HFFc6 (cell line): ENCODE measurements at regions not wholly inside any gene's neighbourhood (a gene's known extent, or its start where the extent isn't known, plus 50 kb on each side); places are given as distances from the start of the nearest gene placed in this dataset.

Source experiments
- DNase-seq: peaks from one replicate; pipeline ENCODE4 v3.0.0-alpha.2; 2018
- H3K27ac Mint-ChIP-seq: 2 replicates; pipeline ENCODE4 v1.8.0; 2020; ENCODE audit warnings: mild to moderate bottlenecking, mixed read lengths
- H3K27me3 Mint-ChIP-seq: 2 replicates; pipeline ENCODE4 v1.8.0; 2021; ENCODE audit warnings: mild to moderate bottlenecking, moderate library complexity, mixed read lengths; ENCODE audit not compliant: insufficient read depth
- H3K36me3 Mint-ChIP-seq: 2 replicates; pipeline ENCODE4 v1.8.0; 2021; ENCODE audit warnings: low read depth, mixed read lengths
- H3K4me1 Mint-ChIP-seq: 2 replicates; pipeline ENCODE4 v1.8.0; 2020; ENCODE audit warnings: low read depth, mixed read lengths
- H3K4me3 Mint-ChIP-seq: 2 replicates; pipeline ENCODE4 v1.8.0; 2020; ENCODE audit warnings: mild to moderate bottlenecking, moderate library complexity, mixed read lengths
- H3K9me3 Mint-ChIP-seq: 2 replicates; pipeline ENCODE4 v1.8.0; 2020; ENCODE audit warnings: mild to moderate bottlenecking, mixed read lengths
- TF ChIP-seq, protein P1 (sequence below): fragments of 200-600 bp; sonication (generic); IDR thresholded peaks from 2 replicates; pipeline ENCODE4 v1.5.0; 2021; ENCODE audit warnings: antibody characterized with exemption, mild to moderate bottlenecking

DNA sequence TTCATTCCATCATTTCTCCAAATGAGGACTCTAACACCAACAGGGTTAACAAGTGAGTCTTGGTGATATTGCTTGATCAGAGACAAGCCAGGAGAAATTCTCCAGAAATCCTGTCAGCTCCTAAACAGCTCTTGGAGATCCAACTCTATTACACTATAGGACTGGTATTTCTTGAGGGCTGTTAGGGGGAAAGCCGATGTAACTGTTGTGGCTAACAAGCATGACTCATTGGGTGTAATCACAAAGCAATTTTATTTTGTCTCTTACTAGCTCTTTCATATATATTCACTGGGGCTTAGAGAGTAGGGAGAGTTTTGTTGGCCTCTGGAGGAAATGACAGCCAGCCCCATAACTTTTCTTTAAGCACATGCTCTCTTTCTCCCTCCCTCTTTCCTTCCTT lies 613.7 kb upstream of the USP9Y start:
- Mint-ChIP-seq H3K4me3 (no peak overlapping the region; the same call in 1 of the 2 replicates), H3K27me3 (no peaks in the 10 kb centered on the region; the same call in 1 of the 2 replicates)
- TF ChIP-seq, protein P1, sequence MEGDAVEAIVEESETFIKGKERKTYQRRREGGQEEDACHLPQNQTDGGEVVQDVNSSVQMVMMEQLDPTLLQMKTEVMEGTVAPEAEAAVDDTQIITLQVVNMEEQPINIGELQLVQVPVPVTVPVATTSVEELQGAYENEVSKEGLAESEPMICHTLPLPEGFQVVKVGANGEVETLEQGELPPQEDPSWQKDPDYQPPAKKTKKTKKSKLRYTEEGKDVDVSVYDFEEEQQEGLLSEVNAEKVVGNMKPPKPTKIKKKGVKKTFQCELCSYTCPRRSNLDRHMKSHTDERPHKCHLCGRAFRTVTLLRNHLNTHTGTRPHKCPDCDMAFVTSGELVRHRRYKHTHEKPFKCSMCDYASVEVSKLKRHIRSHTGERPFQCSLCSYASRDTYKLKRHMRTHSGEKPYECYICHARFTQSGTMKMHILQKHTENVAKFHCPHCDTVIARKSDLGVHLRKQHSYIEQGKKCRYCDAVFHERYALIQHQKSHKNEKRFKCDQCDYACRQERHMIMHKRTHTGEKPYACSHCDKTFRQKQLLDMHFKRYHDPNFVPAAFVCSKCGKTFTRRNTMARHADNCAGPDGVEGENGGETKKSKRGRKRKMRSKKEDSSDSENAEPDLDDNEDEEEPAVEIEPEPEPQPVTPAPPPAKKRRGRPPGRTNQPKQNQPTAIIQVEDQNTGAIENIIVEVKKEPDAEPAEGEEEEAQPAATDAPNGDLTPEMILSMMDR = no peak

More for the DNA sequence above, 613.7 kb upstream of the USP9Y start:
- Mint-ChIP-seq H3K4me1 (peaks cover 13% of the 10 kb centered on the region; the same call in 1 of the 2 replicates), H3K36me3 (no peaks in the 10 kb centered on the region), H3K27ac (peak overlapping the region; percentile 15; the same call in 1 of the 2 replicates), H3K9me3 (no peaks in the 10 kb centered on the region)
- DNase-seq = peak; percentile 52
